NCI-H2171 treated with DMSO at 0.1 percent for 48 hours (cell line): ENCODE measurements at regions not wholly inside any gene's neighbourhood (a gene's known extent, or its start where the extent isn't known, plus 50 kb on each side); places are given as distances from the start of the nearest gene placed in this dataset.
A peak's percentile ranks its signal among the peaks of the same experiment; 100 is the strongest.

Experiments
- DNase-seq: peaks from one replicate; lab custom pipeline; 2025; lab: John Stamatoyannopoulos, UW

GRCh38 chr14:84197704-84198103 lies 1332.2 kb upstream of the FLRT2 start:
- DNase-seq = no peak

DNA sequence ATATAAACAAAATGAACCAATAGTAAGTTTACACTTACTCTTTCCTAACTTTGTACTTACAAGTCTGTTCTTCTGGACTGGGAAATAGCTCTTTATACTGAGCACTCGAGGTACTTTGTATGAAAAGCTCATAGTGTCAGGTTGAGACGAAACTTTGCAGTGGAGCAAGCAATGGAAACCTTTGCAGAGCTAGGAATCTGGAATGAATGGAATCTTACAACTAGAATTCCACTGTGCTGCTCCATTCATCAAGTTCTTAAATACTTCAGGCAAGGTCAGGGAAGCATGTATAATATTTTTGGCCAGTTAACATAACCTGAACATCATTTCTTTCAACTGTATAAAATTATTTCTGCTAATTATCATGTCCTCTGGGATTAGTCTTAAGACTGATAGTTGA lies 1327.5 kb upstream of the FLRT2 start:
- no peak for DNase-seq

DNA sequence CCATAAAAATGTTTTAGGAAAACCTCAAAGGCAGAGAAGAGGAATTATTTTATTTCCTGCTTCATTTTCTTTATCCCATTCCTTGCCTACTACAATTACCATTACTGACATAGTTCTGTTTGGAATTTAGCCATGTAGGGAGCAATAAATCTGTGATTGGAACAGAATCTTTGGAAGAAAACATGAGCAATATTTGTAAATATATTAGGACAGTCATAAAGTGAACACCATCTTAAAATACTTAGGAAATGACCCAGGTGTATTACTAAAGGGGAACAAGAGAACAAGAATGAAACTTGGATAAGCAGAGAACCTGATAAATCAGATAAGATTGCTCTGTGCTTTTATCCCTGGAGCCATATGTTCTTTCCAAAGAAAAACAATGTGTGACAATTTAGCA lies 1326.0 kb upstream of the FLRT2 start:
- peak; percentile 49 for DNase-seq

GRCh38 chr14:84208451-84208850 lies 1321.5 kb upstream of the FLRT2 start:
- no peak for DNase-seq

GRCh38 chr14:84209031-84209430 lies 1320.9 kb upstream of the FLRT2 start:
- no peak for DNase-seq

- DNase-seq = no peak
These were observed 1312.9 kb upstream of the FLRT2 start for GRCh38 chr14:84217066-84217465.

DNA sequence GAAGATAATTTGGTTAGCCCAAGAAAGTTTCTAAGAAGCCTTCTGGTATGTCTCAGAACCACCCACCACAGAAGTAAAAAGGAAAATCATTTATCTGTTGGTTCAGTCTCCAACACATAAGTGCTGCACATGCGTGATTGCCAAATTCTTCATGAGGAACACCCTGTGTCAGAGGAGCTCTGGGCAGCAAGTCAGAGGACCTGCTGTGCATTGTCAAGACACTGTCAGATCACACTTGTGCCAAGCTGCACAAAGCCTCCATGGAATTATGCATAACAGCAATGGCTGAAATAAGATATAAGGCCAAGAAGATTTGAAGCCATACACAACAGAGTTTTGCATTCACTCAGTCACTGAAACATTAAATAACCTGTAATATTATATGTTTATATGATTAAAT lies 1304.7 kb upstream of the FLRT2 start:
- no peak for DNase-seq

- no peak for DNase-seq
These were observed 1301.2 kb upstream of the FLRT2 start for GRCh38 chr14:84228702-84229101.

DNA sequence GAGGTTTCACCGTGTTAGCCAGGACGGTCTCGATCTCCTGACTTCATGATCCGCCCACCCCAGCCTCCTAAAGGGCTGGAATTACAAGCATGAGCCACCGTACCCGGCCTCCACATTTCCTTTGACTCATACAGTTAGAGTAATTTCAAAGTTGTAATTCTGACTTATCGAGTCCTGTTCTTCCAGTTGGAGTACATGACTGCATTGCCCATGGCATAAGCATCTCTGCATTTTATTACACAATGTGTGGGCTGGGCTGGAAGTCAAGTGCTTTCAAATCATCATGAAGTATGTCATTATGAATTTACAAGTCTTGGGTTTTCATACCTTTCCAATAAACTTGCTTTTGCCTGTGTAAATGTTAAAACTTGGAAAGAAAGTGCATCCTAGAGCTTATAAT lies 1295.7 kb upstream of the FLRT2 start:
- DNase-seq = no peak

- DNase-seq = no peak
These were observed 1293.7 kb upstream of the FLRT2 start for GRCh38 chr14:84236290-84236689.

DNA sequence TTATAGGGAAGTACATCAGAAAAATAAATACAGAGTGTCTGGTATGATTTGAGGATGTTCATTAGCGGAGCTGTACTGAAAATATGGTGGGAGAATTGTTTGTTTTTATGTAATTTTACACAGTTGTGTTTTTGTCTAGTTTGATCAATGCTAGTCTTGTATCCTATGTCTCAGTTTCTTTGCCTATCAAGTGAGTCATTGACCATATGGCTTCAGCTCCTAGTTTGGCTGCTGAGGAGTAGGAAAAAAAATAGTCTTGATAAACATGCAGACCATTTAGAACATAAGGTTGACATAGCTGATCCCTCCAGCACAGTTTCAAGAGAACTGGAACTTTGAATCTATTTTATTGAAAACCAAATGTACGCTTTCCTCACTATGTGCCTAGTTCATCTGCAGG lies 1292.1 kb upstream of the FLRT2 start:
- DNase-seq = peak; percentile 93

DNA sequence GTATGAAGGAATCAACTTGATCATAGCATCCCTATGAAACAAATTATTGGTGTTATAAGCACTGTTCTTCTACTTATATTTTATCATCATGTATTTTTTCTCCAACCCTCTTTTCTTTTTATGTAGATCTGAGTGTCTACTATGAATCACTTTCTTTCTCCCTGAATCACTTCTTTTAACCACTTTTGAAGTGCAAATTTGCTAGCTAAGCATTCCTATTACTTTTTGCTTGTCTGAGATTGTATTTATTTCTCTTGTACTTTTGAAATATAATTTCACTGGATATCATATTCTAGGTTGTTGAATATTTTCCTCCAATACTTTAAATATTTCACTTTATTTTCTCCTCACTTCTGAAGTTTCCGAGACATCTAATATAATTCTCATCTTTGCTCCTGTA lies 1282.3 kb upstream of the FLRT2 start:
- DNase-seq = no peak

- DNase-seq = no peak
These were observed 1279.1 kb upstream of the FLRT2 start for GRCh38 chr14:84250893-84251292.

GRCh38 chr14:84251411-84252115 lies 1278.4 kb upstream of the FLRT2 start:
- no peak for DNase-seq

DNA sequence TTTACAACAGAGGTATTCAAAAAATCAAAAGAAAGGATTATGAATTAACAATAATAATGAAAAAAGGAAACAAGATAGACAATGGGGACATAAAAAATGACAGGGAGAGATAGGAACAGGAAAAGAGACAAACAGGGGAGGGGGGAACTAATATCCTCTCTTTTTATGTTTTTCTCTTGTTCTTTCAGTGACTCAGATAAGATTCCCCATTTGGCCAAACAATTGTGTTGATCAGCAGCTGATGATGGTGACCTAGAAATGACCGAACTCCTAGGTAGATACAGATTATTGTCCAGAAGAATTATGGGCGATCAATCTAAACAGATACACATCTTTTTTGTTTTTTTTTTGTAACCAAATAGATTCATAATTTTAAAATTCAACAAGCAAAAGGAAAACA lies 1277.2 kb upstream of the FLRT2 start:
- no peak for DNase-seq

DNA sequence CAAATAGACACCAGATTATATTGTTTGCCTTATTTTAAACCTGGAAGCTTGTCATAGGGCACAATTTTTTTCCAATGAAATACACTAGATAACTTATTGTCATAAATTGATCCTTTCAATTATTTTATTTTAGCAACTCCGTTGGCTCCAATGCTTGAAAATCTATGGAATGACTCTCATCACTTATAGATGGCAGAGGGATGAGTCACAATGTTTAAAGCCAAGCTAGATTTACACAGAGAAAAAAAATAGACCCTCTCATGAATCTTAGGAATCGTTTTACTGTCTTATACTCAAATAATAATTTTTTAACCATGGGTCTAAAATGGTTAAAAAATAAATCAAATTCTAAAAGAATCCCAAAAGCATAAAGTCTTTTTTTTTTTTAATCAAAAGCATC lies 1276.6 kb upstream of the FLRT2 start:
- DNase-seq = no peak

DNA sequence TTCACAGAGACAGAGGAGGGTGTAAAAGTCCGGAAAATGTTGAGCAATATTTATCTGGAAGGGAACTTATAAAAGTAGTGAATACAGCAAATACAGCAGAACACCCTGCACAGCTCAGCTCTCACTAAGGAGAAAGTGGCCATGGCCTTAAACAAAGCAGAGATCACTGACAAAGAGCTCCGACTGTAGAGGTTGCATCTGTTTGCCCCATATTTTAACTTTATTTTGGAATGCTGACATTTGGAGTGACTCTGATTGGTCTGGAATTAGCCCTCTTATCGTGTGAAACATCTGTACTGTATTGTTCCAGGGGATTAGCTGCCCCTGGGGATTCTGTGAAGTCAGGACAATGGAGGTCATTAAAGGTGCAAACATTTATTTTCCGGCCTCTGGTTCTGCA lies 1275.7 kb upstream of the FLRT2 start:
- peak; percentile 61 for DNase-seq

- no peak for DNase-seq
These were observed 1267.0 kb upstream of the FLRT2 start for GRCh38 chr14:84262932-84263331.

DNA sequence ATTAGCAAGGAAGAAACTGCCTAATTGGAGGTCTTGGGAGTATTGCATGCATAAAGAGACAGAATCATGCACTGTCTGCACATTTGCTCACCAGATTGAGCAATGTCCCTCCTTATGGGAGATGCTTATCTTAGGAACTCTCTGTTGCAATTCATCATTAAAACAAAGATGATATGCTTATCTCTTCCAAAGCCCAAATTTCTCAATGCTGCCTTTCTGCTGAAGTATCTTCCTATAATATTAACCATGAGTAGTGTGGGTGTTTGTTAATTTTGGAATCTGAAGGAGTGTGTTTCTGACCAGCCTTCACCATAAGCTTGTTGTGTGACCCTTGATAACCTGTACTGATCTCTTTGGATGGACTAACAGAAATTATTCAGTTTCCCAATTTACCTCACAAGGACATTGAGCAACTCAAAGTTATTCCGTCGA lies 1257.6 kb upstream of the FLRT2 start:
- no peak for DNase-seq

GRCh38 chr14:84273181-84273580 lies 1256.8 kb upstream of the FLRT2 start:
- peak; percentile 28 for DNase-seq

GRCh38 chr14:84282618-84283017 lies 1247.3 kb upstream of the FLRT2 start:
- no peak for DNase-seq

DNA sequence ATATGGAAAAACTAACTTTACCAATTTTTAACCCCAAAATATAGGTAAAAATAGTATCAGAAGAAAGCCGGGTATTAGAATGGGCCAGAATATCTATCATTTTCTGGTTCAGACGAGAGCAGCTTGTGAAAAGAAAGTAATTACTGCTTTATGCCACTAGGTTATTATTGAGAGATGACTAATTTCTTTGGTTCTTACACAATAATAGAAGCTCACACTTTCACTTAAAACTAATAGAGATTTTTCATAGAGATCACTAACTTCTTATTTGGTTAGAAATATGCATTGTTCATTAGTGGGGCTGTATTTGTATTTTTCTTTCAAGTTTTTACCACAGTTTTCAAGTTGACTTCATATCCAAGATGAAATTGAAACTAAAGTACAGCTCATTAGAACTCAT lies 1241.2 kb upstream of the FLRT2 start:
- no peak for DNase-seq

GRCh38 chr14:84298663-84299195 lies 1231.2 kb upstream of the FLRT2 start:
- peak; percentile 25 for DNase-seq

GRCh38 chr14:84303140-84303539 lies 1226.8 kb upstream of the FLRT2 start:
- no peak for DNase-seq
